ENCODE measurements at regions not wholly inside any gene's neighbourhood (a gene's known extent, or its start where the extent isn't known, plus 50 kb on each side); places are given as distances from the start of the nearest gene placed in this dataset.
A peak's percentile ranks its signal among the peaks of the same experiment; 100 is the strongest.

GRCh38 chr13:76440568-76440967 is 445.6 kb downstream of the KCTD12 start:
- no peak for DNase-seq (ENCODE audit: low spot score)

GRCh38 chr13:76439546-76439945 is 446.7 kb downstream of the KCTD12 start:
- DNase-seq (ENCODE audit: low spot score), result no peak

- DNase-seq (ENCODE audit: low spot score), result no peak
Measured at GRCh38 chr13:76438050-76438449, 448.2 kb downstream of the KCTD12 start.

GRCh38 chr13:76425935-76426334 is 460.3 kb downstream of the KCTD12 start:
- no peak for DNase-seq (ENCODE audit: low spot score)

- DNase-seq (ENCODE audit: low spot score), result no peak
Measured at GRCh38 chr13:76421011-76421410, 465.2 kb downstream of the KCTD12 start.

GRCh38 chr13:76418404-76418803 is 467.8 kb downstream of the KCTD12 start:
- no peak for DNase-seq (ENCODE audit: low spot score)

- DNase-seq (ENCODE audit: low spot score), result no peak
Measured at GRCh38 chr13:76414320-76414719, 471.9 kb downstream of the KCTD12 start.

GRCh38 chr13:76406243-76406642 is 480.0 kb downstream of the KCTD12 start:
- no peak for DNase-seq (ENCODE audit: low spot score)

GRCh38 chr13:76398425-76398824 is 487.8 kb downstream of the KCTD12 start:
- no peak for DNase-seq (ENCODE audit: low spot score)

- no peak for DNase-seq (ENCODE audit: low spot score)
Measured at GRCh38 chr13:76397413-76397812, 488.8 kb downstream of the KCTD12 start.

- no peak for DNase-seq (ENCODE audit: low spot score)
Measured at GRCh38 chr13:76389321-76389720, 496.9 kb downstream of the KCTD12 start.

- DNase-seq (ENCODE audit: low spot score), result no peak
Measured at GRCh38 chr13:76387566-76387965, 498.6 kb downstream of the KCTD12 start.

GRCh38 chr13:76386321-76386720 is 499.9 kb downstream of the KCTD12 start:
- no peak for DNase-seq (ENCODE audit: low spot score)

GRCh38 chr13:76385586-76385985 is 500.6 kb downstream of the KCTD12 start:
- DNase-seq (ENCODE audit: low spot score), result no peak

- DNase-seq (ENCODE audit: low spot score), result peak; percentile 14
Measured at GRCh38 chr13:76383676-76384461, 502.3 kb downstream of the KCTD12 start.

- DNase-seq (ENCODE audit: low spot score), result no peak
Measured at GRCh38 chr13:76380446-76381065, 505.6 kb downstream of the KCTD12 start.

GRCh38 chr13:76379341-76380105 is 506.7 kb downstream of the KCTD12 start:
- DNase-seq (ENCODE audit: low spot score), result no peak

GRCh38 chr13:76378767-76379166 is 507.4 kb downstream of the KCTD12 start:
- no peak for DNase-seq (ENCODE audit: low spot score)

- DNase-seq (ENCODE audit: low spot score), result no peak
Measured at GRCh38 chr13:76363682-76364289, 522.4 kb downstream of the KCTD12 start.

GRCh38 chr13:76361868-76362267 is 524.3 kb downstream of the KCTD12 start:
- no peak for DNase-seq (ENCODE audit: low spot score)

GRCh38 chr13:76351541-76352229 is 534.5 kb downstream of the KCTD12 start:
- DNase-seq (ENCODE audit: low spot score), result no peak

- DNase-seq (ENCODE audit: low spot score), result no peak
Measured at GRCh38 chr13:76350399-76350798, 535.8 kb downstream of the KCTD12 start.
